Activated CD8-positive, alpha-beta T cell treated with anti-CD3 and anti-CD28 coated beads, Interleukin-2, amount 10 ng/mL, durations not matched to agents 7 days and 5 days (primary cell): ENCODE measurements at regions not wholly inside any gene's neighbourhood (a gene's known extent, or its start where the extent isn't known, plus 50 kb on each side); places are given as distances from the start of the nearest gene placed in this dataset.
"Not testable (repeated sequence)": the region's sequence is repeated elsewhere in the genome, so short reads cannot be mapped to it uniquely, and the experiment has no call there.

ENCODE experiments used
- ATAC-seq: fragments of 150-1000 bp; cut with Tn5 transposase; one replicate; pipeline ENCODE4 v1.10.0; 2021; ENCODE audit warnings: moderate library complexity
- CTCF ChIA-PET: fragments of 350-600 bp; sonication (Branson Sonifier 250); formaldehyde crosslinking; loops from one replicate; lab custom pipeline; 2021; ENCODE audit warnings: antibody characterized with exemption; lab: Charles Lee
- POLR2A ChIA-PET: fragments of 350-600 bp; sonication (Branson Sonifier 250); formaldehyde crosslinking; loops from one replicate; lab custom pipeline; 2021; ENCODE audit warnings: antibody characterized with exemption; lab: Charles Lee
- DNase-seq: peaks from one replicate; pipeline ENCODE4 v3.0.0-alpha.2; 2020
- H3K27ac Mint-ChIP-seq: one replicate; pipeline ENCODE4 v1.8.0; 2021; ENCODE audit warnings: mild to moderate bottlenecking, mixed read lengths
- H3K27me3 Mint-ChIP-seq: one replicate; pipeline ENCODE4 v1.8.0; 2021; ENCODE audit warnings: low read depth, mixed read lengths
- H3K36me3 Mint-ChIP-seq: one replicate; pipeline ENCODE4 v1.8.0; 2021; ENCODE audit warnings: low read depth, mixed read lengths
- H3K4me1 Mint-ChIP-seq: one replicate; pipeline ENCODE4 v1.8.0; 2021; ENCODE audit warnings: low read depth, mixed read lengths
- H3K4me3 Mint-ChIP-seq: one replicate; pipeline ENCODE4 v1.8.0; 2021; ENCODE audit warnings: mild to moderate bottlenecking, mixed read lengths
- H3K9me3 Mint-ChIP-seq: one replicate; pipeline ENCODE4 v1.8.0; 2022; ENCODE audit warnings: mixed read lengths; ENCODE audit not compliant: insufficient read depth

- CTCF ChIA-PET, result no interaction called here
- Mint-ChIP-seq H3K27ac (no peak overlapping the region), H3K27me3 (peaks cover 2% of the 10 kb centered on the region), H3K4me3 (no peak overlapping the region), H3K36me3 (no peaks in the 10 kb centered on the region), H3K4me1 (no peaks in the 10 kb centered on the region), H3K9me3 (no peaks in the 10 kb centered on the region)
- ATAC-seq, result no peak
- POLR2A ChIA-PET, result no interaction called here
- no peak for DNase-seq
Observed at GRCh38 chr19:34057155-34057554, 115.1 kb upstream of the LSM14A start.

DNA sequence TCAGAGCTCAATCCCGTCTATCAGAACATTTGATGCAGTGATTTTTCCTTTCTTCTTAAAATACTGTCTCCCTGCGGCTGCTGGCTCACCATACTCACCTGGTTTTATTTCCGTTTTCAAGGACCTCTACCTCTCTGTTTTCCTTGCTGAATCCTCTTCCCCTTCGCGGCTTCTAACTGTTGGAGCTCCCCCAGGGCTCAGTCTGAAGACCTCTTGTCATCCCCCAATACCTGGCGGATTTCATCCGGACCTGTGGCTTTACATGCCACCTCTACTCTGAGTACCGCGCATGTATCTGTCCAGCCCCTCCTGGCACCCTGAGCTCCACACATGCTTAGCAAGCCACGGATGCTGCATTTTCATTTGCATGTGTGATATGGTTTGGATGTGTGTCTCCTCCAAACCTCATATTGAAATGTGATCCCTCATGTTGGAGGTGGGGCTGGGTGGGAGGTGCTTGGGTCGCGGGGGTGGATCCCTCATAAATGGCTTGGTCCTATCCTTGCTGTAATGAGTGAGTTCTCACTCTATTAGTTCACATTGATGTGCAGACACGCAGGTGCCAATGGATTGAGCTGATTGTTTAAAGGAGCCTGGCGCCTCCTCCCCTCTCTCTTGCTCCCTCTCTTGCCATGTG, 106.2 kb upstream of the LSM14A start:
- CTCF ChIA-PET, result no interaction called here
- no peak overlapping the region for H3K4me3 Mint-ChIP-seq
- DNase-seq, result no peak

GRCh38 chr19:34067861-34068271, 104.4 kb upstream of the LSM14A start:
- DNase-seq (no peak), ATAC-seq (no peak)
- H3K4me1 Mint-ChIP-seq, result no peaks in the 10 kb centered on the region
- CTCF ChIA-PET, result no interaction called here
- no peaks in the 10 kb centered on the region for H3K36me3 Mint-ChIP-seq
- H3K9me3 Mint-ChIP-seq, result no peaks in the 10 kb centered on the region
- H3K27ac Mint-ChIP-seq, result no peak overlapping the region
- H3K27me3 Mint-ChIP-seq, result peaks cover 9% of the 10 kb centered on the region
- H3K4me3 Mint-ChIP-seq, result no peak overlapping the region
- POLR2A ChIA-PET, result no interaction called here

More for the DNA sequence above, 106.2 kb upstream of the LSM14A start:
- H3K4me1 Mint-ChIP-seq, result no peaks in the 10 kb centered on the region
- H3K27me3 Mint-ChIP-seq, result peaks cover 6% of the 10 kb centered on the region
- POLR2A ChIA-PET, result interaction anchor here (0.6 kb wide), 1 partner anchor 362 kb away, joined by 4 read pairs; the partner anchor contains the start of gene UBA2
- H3K36me3 Mint-ChIP-seq, result no peaks in the 10 kb centered on the region
- H3K27ac Mint-ChIP-seq, result no peak overlapping the region
- ATAC-seq, result no peak
- H3K9me3 Mint-ChIP-seq, result no peaks in the 10 kb centered on the region

DNA sequence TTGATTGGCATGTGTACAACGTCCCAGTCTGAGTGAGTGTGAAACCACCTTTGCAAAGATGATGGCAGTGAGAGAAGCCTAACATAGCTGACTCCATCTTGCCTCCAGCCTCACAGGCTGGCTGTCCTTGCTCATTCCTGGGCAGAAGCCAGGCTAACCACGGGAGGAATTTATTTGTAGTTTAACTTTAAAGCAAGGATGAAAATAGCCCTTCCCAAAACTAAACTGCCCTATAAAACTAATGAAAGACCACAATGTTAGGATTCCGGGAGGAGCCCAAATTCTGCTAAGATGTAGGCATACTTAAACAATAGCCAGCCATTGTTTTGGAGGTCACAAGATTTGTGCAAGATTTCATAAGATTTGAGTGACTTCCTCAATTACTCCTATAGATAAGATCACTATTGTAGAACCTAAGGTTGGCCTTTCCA, 96.6 kb upstream of the LSM14A start:
- Mint-ChIP-seq H3K27me3 (peaks cover 4% of the 10 kb centered on the region), H3K4me1 (no peaks in the 10 kb centered on the region), H3K9me3 (no peaks in the 10 kb centered on the region), H3K27ac (no peak overlapping the region), H3K36me3 (no peaks in the 10 kb centered on the region), H3K4me3 (no peak overlapping the region)
- CTCF ChIA-PET, result interaction anchor here (0.9 kb wide), 1 partner anchor 34 kb away, joined by 3 read pairs; no protein-coding TSS in a partner anchor
- no peak for ATAC-seq
- DNase-seq, result no peak
- POLR2A ChIA-PET, result no interaction called here

- no peaks in the 10 kb centered on the region for H3K36me3 Mint-ChIP-seq
- no peak for DNase-seq
- POLR2A ChIA-PET, result no interaction called here
Observed at GRCh38 chr19:34082289-34083077, 89.8 kb upstream of the LSM14A start.

DNA sequence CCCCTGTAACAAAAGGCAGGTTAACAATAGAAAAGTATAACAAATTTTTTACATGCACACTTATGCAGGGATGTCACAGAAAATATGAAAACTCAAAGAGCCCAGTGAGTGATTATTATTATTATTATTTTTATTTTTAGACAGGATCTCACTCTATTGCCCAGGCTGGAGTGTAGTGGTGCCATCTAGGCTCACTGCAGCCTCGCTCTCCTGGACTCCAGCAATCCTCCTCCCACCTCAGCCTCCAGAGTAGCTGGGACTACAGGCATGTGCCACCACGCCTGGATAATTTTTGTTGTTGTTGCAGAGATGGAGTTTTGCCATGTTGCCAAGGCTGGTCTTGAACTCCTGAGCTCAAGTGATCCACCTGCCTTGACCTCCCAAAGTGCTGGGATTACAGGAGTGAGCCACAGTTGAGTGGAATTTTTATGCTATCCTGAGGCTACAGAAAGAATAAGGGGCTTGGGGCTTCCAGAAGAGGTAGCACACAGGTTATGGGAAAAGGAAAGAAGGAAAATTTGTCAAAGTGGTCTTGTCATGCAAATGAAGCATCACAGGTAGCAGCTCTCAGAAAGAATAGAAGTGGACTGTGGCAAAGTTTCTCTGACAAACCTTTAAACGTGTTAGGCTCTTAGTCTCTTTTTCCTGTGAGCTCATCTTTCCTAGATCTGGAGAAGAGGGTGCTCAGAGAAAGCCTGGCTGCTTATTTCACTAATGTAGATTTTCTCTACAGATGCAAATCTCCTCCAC, 87.7 kb upstream of the LSM14A start:
- Mint-ChIP-seq H3K9me3 (no peaks in the 10 kb centered on the region), H3K4me1 (no peaks in the 10 kb centered on the region), H3K4me3 (no peak overlapping the region), H3K27me3 (peaks cover 6% of the 10 kb centered on the region), H3K27ac (no peak overlapping the region), H3K36me3 (no peaks in the 10 kb centered on the region)
- ATAC-seq (no peak), DNase-seq (no peak)
- CTCF ChIA-PET, result interaction anchor here (1.2 kb wide), 2 partner anchors 12 to 307 kb away, joined by 3 to 6 read pairs; no protein-coding TSS in a partner anchor
- POLR2A ChIA-PET, result no interaction called here

More at GRCh38 chr19:34082289-34083077, 89.8 kb upstream of the LSM14A start:
- Mint-ChIP-seq H3K27me3 (peaks cover 6% of the 10 kb centered on the region), H3K9me3 (no peaks in the 10 kb centered on the region), H3K27ac (no peak overlapping the region), H3K4me3 (no peak overlapping the region), H3K4me1 (no peaks in the 10 kb centered on the region)
- CTCF ChIA-PET, result interaction anchor here (1.5 kb wide), 1 partner anchor 14 kb away, joined by 4 read pairs; no protein-coding TSS in a partner anchor
- ATAC-seq, result no peak

DNA sequence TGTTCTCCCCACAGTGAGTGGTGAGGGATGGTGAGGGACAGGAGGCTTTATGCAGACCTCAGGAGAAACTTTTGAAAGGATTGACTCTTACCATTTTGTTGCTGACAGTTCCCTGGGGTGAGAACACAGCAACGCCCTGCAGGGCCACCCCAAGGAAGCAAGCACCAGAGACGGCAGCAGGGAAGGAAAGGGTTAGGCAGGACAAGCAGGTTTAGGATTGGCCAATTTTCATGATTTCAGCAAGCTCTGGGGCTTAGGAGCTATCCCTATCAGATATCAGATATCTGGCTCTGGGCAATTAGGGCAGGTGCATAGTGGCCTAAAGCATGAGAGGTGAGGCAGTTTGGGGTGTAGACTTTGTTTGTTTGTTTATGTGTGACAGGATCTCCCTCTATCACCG, 87.0 kb upstream of the LSM14A start:
- ChIA-PET CTCF (interaction anchor here (1.2 kb wide), 1 partner anchor 11 kb away, joined by 6 read pairs; no protein-coding TSS in a partner anchor), POLR2A (no interaction called here)
- no peak overlapping the region for H3K27ac Mint-ChIP-seq
- H3K9me3 Mint-ChIP-seq, result no peaks in the 10 kb centered on the region
- no peak for DNase-seq
- no peak for ATAC-seq
- H3K4me3 Mint-ChIP-seq, result no peak overlapping the region
- H3K4me1 Mint-ChIP-seq, result no peaks in the 10 kb centered on the region
- peaks cover 6% of the 10 kb centered on the region for H3K27me3 Mint-ChIP-seq
- no peaks in the 10 kb centered on the region for H3K36me3 Mint-ChIP-seq

GRCh38 chr19:34088292-34088691, 84.0 kb upstream of the LSM14A start:
- ATAC-seq, result no peak
- no peaks in the 10 kb centered on the region for H3K27me3 Mint-ChIP-seq
- POLR2A ChIA-PET, result no interaction called here
- H3K4me3 Mint-ChIP-seq, result no peak overlapping the region
- no peaks in the 10 kb centered on the region for H3K36me3 Mint-ChIP-seq
- DNase-seq, result no peak
- no peak overlapping the region for H3K27ac Mint-ChIP-seq
- H3K9me3 Mint-ChIP-seq, result no peaks in the 10 kb centered on the region
- CTCF ChIA-PET, result interaction anchor here (1.0 kb wide), 1 partner anchor 9 kb away, joined by 3 read pairs; no protein-coding TSS in a partner anchor
- no peaks in the 10 kb centered on the region for H3K4me1 Mint-ChIP-seq

DNA sequence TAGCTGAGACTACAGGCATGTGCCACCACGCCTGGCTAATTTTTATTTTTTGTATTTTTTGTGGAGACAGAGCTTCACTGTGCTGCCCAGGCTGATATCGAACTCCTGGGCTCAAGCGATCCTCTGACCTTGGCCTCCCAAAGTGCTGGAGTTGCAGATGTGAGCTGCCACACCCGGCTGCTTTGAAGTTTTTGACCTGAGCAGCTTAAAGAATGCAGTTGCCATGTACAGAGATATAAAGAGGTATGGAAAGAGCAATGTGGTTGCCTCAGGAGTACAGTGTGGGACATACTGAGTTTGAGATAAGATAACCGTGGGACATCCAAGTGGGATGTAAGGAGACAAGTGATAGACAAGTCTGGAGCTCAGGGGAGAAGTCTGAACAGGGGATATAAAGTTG, 82.7 kb upstream of the LSM14A start:
- POLR2A ChIA-PET, result no interaction called here
- no peak overlapping the region for H3K27ac Mint-ChIP-seq
- no peaks in the 10 kb centered on the region for H3K27me3 Mint-ChIP-seq
- no peak for ATAC-seq
- H3K9me3 Mint-ChIP-seq, result no peaks in the 10 kb centered on the region
- H3K4me1 Mint-ChIP-seq, result no peaks in the 10 kb centered on the region
- H3K36me3 Mint-ChIP-seq, result no peaks in the 10 kb centered on the region
- CTCF ChIA-PET, result no interaction called here
- no peak for DNase-seq
- H3K4me3 Mint-ChIP-seq, result no peak overlapping the region

DNA sequence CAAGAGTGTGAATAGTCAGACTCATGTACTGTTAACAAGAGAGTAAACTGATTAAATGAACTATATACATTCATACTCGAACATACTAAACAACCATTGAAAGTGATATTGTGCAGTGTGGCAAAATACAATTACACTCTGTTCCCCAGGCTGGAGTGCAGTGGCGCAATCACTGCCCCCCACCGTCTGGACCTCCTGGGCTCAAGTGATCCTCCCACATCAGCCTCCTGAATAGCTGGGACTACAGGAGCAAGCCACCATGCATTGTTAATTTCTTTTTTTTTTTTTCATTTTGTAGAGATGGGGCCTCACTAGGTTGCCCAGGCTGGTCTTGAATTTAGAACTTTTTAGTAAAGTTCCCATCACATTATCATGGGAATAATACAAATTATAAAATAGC, 77.3 kb upstream of the LSM14A start:
- no peak overlapping the region for H3K4me3 Mint-ChIP-seq
- H3K9me3 Mint-ChIP-seq, result no peaks in the 10 kb centered on the region
- H3K27me3 Mint-ChIP-seq, result peaks cover 14% of the 10 kb centered on the region
- no peak for DNase-seq
- ChIA-PET CTCF (interaction anchor here (1.2 to 2.8 kb wide), 2 partner anchors 309 to 317 kb away, joined by 3 to 37 read pairs; no protein-coding TSS in a partner anchor), POLR2A (no interaction called here)
- no peak for ATAC-seq
- H3K36me3 Mint-ChIP-seq, result no peaks in the 10 kb centered on the region
- H3K4me1 Mint-ChIP-seq, result no peaks in the 10 kb centered on the region
- no peak overlapping the region for H3K27ac Mint-ChIP-seq

- H3K27ac Mint-ChIP-seq, H3K4me3 Mint-ChIP-seq, DNase-seq, POLR2A ChIA-PET, ATAC-seq, H3K4me1 Mint-ChIP-seq, H3K36me3 Mint-ChIP-seq, H3K9me3 Mint-ChIP-seq: not testable (repeated sequence)
- CTCF ChIA-PET, result interaction anchor here (0.7 to 2.8 kb wide), 8 partner anchors 17 to 318 kb away, joined by 3 to 37 read pairs (median 4); no protein-coding TSS in a partner anchor
- peaks cover 18% of the 10 kb centered on the region for H3K27me3 Mint-ChIP-seq
Observed at GRCh38 chr19:34095411-34095810, 76.9 kb upstream of the LSM14A start.
